ENCODE measurements at regions not wholly inside any gene's neighbourhood (a gene's known extent, or its start where the extent isn't known, plus 50 kb on each side); places are given as distances from the start of the nearest gene placed in this dataset.

DNA sequence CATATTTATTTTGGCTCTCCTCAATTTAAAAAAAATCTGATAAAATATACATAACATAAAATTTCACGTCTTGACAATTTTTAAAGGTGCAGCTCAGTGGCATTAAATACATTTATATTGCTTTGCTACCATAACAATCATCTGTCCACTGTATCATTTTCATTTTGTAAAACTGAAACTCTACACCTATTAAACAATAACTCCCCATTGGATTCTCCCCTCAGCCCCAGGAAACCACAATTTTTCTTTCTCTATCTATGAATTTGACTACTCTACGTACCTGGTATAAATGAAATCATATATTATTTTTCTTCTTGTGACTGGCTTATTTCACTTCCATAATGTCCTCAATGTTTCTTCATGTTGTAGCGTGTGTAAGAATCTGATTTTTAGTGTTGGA is 563.5 kb downstream of the PRR16 start:
- ATAC-seq (ENCODE audit: insufficient read depth, low read depth): no peak

GRCh38 chr5:121029536-121030245 is 565.6 kb downstream of the PRR16 start:
- Histone ChIP-seq H4K20me1 (ENCODE audit: insufficient read depth, low read length) (no peaks in the 10 kb centered on the region), H3K27me3 (ENCODE audit: insufficient read depth, low read length, poor library complexity) (no peaks in the 10 kb centered on the region), H3K4me2 (ENCODE audit: insufficient read depth, low read length) (no peak overlapping the region), H3K27ac (ENCODE audit: low read length) (no peak overlapping the region), H3K9ac (ENCODE audit: low read depth, low read length) (no peak overlapping the region), H2AFZ (ENCODE audit: low read depth, low read length) (0 out of 2 replicates have a peak overlapping the region, but pooled peaks have one; percentile 38), H3K36me3 (ENCODE audit: insufficient read depth, low read length) (no peaks in the 10 kb centered on the region), H3K79me2 (ENCODE audit: insufficient read depth, low read length) (no peaks in the 10 kb centered on the region), H3K9me3 (ENCODE audit: insufficient read depth, low read length, severe bottlenecking) (no peaks in the 10 kb centered on the region), H3K4me1 (ENCODE audit: insufficient read depth, low read length) (peaks cover 19% of the 10 kb centered on the region), H3K4me3 (ENCODE audit: low read depth in 1 of 2, low read length in 2 of 2) (no peak overlapping the region)
- TF ChIP-seq EZH2 (IDR thresholded peaks at IDR 0.05; ENCODE audit: borderline replicate concordance, low read depth, low read length, severe bottlenecking) (no peak), CTCF (IDR thresholded peaks at IDR 0.05; ENCODE audit: borderline replicate concordance, extremely low read depth, low read length, poor library complexity, severe bottlenecking) (no peak)
- DNase-seq (no peak), ATAC-seq (ENCODE audit: insufficient read depth, low read depth) (no peak)

More for the DNA sequence above, 563.5 kb downstream of the PRR16 start:
- Histone ChIP-seq H3K27me3 (ENCODE audit: insufficient read depth, low read length, poor library complexity) (no peaks in the 10 kb centered on the region), H3K79me2 (ENCODE audit: insufficient read depth, low read length) (peaks cover 4% of the 10 kb centered on the region; the same call in 1 of the 2 replicates), H3K36me3 (ENCODE audit: insufficient read depth, low read length) (peaks cover 4% of the 10 kb centered on the region; the same call in 1 of the 2 replicates), H3K27ac (ENCODE audit: low read length) (peak overlapping the region; percentile 98), H3K9me3 (ENCODE audit: insufficient read depth, low read length, severe bottlenecking) (no peaks in the 10 kb centered on the region), H3K4me3 (ENCODE audit: low read depth in 1 of 2, low read length in 2 of 2) (no peak overlapping the region), H3K4me1 (ENCODE audit: insufficient read depth, low read length) (no peaks in the 10 kb centered on the region; the same call in 1 of the 2 replicates), H4K20me1 (ENCODE audit: insufficient read depth, low read length) (no peaks in the 10 kb centered on the region), H3K4me2 (ENCODE audit: insufficient read depth, low read length) (peak overlapping the region; percentile 43), H2AFZ (ENCODE audit: low read depth, low read length) (peak overlapping the region; percentile 65; the same call in 1 of the 2 replicates), H3K9ac (ENCODE audit: low read depth, low read length) (peak overlapping the region; percentile 80)
- TF ChIP-seq EZH2 (IDR thresholded peaks at IDR 0.05; ENCODE audit: borderline replicate concordance, low read depth, low read length, severe bottlenecking) (no peak), CTCF (IDR thresholded peaks at IDR 0.05; ENCODE audit: borderline replicate concordance, extremely low read depth, low read length, poor library complexity, severe bottlenecking) (no peak)
- DNase-seq: no peak

DNA sequence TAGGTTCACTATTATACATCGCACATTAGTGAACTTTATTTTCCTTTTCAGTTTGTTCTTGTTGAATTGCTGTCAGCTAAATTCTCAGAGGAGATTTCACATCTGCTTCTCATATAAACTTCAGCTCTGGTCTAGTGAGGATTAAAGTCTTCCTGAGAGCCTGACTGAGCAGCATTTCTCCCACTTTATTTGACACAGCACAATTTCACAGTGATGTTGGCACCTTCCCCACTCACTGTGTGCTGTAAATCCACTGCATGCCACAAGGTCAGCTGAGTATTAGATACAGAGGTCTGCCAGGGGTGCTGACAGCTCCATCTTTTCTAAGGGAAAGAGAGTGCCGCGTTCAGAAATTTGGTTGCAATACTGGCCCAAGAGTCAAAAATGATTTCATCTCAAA is 567.4 kb downstream of the PRR16 start:
- Histone ChIP-seq H3K4me3 (ENCODE audit: low read depth in 1 of 2, low read length in 2 of 2) (no peak overlapping the region), H3K9ac (ENCODE audit: low read depth, low read length) (no peak overlapping the region), H3K4me2 (ENCODE audit: insufficient read depth, low read length) (0 out of 2 replicates have a peak overlapping the region, but pooled peaks have one; percentile 10), H3K79me2 (ENCODE audit: insufficient read depth, low read length) (no peaks in the 10 kb centered on the region), H3K36me3 (ENCODE audit: insufficient read depth, low read length) (no peaks in the 10 kb centered on the region), H3K27ac (ENCODE audit: low read length) (no peak overlapping the region), H3K9me3 (ENCODE audit: insufficient read depth, low read length, severe bottlenecking) (no peaks in the 10 kb centered on the region), H2AFZ (ENCODE audit: low read depth, low read length) (no peak overlapping the region), H3K4me1 (ENCODE audit: insufficient read depth, low read length) (peaks cover 20% of the 10 kb centered on the region), H4K20me1 (ENCODE audit: insufficient read depth, low read length) (no peaks in the 10 kb centered on the region), H3K27me3 (ENCODE audit: insufficient read depth, low read length, poor library complexity) (no peaks in the 10 kb centered on the region)
- TF ChIP-seq EZH2 (IDR thresholded peaks at IDR 0.05; ENCODE audit: borderline replicate concordance, low read depth, low read length, severe bottlenecking) (no peak), CTCF (IDR thresholded peaks at IDR 0.05; ENCODE audit: borderline replicate concordance, extremely low read depth, low read length, poor library complexity, severe bottlenecking) (peak; percentile 5)
- ATAC-seq (ENCODE audit: insufficient read depth, low read depth) (no peak; the same call in 1 of the 3 replicates), DNase-seq (peak; percentile 24)
